HG03139 (cell line): ENCODE measurements at regions not wholly inside any gene's neighbourhood (a gene's known extent, or its start where the extent isn't known, plus 50 kb on each side); places are given as distances from the start of the nearest gene placed in this dataset.
"Not testable (repeated sequence)": the region's sequence is repeated elsewhere in the genome, so short reads cannot be mapped to it uniquely, and the experiment has no call there.

Source experiments
- ATAC-seq: cut with Tn5 transposase; IDR thresholded peaks from one replicate; pipeline ENCODE4 v1.9.1; 2021; ENCODE audit not compliant: unreplicated experiment

DNA sequence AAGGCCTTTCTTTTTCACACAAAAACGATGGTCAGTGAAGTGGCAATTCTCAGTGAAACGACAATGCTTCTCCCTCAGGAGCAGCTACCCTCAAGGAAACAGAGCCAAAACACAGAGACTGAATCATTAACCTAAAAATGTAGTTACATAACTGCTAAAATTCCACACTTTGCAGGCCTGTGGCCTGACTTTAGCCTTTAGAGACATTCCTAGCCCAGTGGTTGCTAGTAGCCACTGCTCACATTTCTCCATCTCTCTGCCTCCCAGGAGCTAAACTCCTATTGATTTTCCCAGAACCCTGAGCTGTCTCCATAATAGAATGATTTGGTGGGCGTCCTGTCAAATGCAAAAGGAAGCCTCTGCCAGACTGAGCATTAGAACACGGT, 630.1 kb upstream of the KCNMB2 start:
- no peak for ATAC-seq

DNA sequence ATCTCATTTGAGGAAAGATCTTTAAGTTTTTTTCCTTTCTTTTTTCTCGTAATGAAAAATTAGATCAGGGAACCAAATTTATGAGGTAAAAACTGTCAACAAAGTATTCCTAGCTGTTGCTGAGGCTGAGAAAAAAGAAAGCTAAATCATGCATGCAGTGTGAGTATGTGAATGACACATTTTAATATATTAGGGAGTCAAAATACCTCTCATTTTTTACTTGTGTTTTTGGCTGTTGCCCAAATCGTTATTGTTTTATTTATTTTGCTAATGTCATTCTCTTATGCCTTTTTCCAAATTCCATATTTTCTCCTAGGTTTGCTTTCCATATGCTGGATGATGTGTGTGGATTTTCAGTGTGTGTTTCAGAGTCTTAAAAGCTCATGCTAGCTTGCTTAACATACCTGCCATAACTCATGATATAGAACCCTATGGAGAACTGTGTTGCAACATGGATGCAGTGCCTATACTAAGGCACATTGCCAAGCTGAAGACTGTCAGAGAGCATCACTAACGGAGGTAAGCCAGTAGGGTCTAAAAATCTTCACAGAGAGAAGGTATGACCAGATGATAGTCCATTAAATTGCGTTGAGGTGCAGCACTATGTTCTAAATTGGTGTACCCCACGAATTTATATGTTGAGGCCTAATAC, 629.5 kb upstream of the KCNMB2 start:
- ATAC-seq: no peak

DNA sequence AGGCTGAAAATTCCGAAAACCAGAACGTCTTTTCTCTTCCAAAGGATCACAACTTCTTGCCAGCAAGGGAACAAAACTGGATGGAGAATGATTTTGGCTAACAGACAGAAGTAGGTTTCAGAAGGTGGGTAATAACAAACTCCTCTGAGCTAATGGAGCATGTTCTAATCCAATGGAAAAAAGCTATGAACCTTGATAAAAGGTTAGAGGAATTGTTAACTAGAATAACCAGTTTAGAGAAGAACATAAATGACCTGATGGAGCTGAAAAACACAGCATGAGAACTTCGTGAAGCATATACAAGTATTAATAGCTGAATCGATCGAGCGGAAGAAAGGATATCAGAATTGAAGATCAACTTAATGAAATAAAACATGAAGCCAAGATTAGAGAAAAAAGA, 626.7 kb upstream of the KCNMB2 start:
- not testable (repeated sequence) for ATAC-seq

DNA sequence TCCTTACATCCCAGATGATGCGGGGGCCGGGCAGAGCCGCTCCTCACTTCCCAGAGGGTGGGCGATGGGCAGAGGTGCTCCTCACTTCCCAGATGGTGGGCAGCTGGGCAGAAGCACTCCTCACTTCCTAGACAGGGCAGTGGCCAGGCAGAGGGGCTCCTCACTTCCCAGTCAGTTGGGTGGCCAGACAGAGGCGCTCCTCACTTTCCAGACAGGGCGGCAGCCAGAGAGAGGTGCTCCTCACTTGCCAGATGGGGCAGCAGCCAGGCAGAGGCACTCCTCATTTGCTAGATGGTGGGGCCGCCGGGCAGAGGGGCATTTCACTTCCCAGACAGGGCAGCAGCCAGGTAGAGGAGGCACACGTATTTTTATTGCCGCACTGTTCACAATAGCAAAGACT, 622.0 kb upstream of the KCNMB2 start:
- ATAC-seq: no peak

DNA sequence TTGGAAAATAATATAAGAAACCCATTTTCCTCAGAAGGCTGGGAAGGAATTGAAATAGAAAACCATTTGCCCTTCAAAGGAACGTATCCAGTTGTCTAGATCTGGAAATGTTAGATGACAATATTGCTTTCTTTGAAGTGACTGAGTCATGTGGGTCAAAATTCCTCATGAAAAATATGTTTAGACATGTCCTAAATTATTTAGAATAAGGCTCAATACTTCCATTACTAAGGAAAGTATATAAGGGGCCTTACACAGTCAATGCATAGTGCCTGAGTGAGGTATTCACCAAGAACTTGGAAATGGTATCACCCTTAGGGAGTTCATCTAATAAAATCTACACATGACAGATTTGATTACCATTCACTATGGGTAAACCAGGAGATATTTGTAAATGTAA, 619.8 kb upstream of the KCNMB2 start:
- ATAC-seq: no peak

DNA sequence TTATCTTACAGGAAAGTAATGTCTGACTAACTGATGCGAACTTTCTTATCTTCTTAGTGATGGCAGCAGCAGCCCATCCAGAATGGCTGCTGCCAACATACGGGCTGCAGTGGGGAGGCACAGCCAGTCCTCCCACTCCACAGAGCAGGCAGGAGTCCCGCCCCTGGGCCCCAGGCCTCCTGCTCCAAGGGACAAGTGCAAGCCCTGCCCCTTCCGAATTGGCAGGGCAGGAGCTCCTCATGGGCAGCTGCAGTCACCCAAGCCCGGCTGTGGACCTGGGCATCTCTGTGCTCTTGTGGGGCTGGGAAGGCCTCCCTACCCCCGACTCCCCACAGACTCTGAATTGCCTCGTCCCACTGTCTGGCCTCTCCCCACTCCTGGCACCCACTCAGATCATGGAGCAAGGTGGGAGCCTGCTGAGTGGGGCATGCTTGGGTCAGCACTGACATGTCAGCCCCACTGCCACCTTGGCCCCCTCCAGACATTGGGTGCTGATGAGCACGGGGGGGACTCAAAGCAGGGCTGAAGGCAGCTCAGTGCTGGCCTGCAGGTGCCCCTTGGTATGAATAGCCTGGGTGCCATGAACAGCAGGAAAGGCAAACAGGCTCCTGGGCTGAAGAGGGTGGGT, 618.9 kb upstream of the KCNMB2 start:
- ATAC-seq: no peak

DNA sequence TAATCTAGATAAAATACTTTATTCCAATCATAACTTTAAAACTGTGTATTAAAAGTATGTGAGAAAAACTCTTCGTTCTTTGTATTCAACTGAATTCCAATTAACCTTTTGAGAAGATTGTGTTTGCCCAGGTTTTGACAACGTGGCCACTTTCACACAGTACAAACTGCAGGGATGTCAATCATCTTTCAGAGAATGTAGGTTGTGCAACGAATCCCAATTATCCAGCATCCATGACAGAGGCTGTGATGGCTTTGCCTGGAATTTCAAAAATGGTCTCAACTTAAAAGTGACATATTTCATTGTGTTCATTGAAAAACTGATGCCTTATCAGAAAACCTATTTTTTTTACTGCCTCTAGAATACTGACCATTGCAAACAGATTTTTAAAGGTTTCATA, 615.1 kb upstream of the KCNMB2 start:
- no peak for ATAC-seq

DNA sequence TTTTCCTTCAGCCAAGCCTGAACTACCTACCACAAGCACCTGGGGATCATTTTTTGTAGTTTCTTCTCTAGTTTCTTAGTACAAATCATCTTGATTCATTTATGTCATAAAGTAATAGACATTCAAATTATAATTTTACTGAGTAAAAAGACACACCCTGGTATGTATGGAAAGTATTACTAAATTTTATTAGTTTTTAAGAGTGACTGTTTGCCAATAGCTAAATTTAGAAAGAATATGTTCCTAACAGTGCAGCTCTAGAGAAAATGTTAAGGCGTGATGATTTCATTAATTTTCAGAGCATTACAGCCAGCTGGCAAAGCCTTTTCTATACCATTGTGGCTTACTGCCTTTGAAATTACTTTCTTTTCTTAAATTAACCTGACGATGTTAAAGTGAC, 612.0 kb upstream of the KCNMB2 start:
- no peak for ATAC-seq

DNA sequence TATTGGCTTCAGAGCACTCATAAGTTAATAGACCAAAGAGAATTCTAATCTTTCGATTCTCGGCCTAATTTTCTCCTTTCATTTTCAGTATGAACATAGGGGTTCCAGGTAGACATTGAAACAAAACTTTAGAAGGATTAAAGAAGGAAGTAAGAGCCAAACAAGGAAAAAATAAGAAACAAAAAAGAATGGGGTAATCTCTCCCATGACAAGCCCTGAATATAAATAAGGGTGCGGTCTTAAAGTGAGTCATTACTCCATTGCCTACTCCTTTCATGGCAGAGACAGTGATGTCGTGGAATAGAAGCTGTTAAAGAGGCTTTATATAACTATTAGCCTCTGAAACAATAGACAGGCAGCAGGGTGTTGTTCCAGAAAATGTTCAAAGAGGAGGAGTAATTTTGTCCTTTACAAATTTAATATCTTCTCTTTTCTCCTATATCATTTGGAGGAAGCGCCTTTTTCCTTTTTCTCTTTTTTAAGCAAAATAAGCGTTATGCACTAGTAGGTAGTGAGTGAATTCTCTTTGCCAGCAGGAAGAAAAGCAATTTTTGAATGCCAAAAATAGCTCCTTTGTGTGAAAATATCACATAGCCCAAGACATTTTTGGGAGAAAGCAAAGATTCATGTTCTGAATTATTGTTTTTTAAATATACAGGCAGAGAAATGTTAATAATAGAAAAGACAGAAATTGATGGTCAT, 607.9 kb upstream of the KCNMB2 start:
- ATAC-seq: peak; percentile 47

DNA sequence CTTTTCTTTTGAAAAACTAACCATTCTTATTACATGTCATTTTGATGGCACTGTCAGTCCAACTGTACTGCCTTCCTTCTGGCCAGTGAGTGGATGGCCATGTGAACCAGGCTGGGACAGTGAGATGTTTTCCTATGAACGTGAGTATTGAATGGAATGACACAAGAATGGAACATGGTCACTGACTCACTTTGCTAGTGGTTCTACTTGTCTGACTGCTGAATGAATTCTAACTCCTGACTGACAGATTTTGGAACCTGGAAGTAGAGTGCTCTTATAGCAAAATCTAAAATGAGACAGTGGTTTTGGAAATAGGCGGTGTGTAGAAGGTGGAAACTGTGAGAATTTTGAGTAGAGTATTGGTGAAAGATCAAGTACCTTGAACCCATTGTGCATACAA, 606.9 kb upstream of the KCNMB2 start:
- ATAC-seq: no peak

DNA sequence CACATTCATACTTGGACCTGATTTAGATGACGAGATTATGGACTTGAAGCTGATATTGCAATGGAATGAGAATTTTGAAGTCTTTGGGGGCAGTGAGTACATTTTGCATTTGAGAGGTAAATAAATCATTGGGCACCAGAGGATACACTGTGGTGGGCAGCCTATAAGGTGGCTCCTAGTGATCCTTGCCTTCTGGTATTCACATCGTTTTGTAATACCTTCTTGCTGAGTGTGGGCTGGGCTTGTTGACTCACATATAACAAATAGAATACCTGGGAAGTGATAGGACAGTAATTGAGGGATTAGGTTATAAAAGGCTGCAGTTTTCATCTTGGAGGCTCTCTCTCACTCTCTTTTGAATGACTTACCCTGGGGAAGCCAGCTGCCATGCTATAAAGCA, 605.5 kb upstream of the KCNMB2 start:
- ATAC-seq: no peak

DNA sequence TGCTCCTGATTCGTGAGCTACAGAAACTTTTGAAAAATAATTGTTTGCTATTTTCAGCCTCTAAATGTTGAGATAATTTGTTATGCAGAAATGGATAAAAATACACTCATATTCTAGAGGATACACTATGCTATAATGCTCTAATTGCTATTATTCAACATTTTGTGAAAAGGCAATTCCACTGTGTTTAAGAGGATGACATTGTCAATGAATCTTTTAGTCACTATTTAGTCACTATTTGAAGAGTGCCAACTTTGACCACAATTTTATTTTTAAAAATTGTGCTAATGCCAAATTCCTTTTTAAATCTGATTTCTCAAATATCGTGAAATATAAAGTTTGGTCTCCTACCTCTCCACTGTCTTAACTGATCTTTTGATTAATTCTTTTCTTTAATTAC, 604.9 kb upstream of the KCNMB2 start:
- no peak for ATAC-seq

DNA sequence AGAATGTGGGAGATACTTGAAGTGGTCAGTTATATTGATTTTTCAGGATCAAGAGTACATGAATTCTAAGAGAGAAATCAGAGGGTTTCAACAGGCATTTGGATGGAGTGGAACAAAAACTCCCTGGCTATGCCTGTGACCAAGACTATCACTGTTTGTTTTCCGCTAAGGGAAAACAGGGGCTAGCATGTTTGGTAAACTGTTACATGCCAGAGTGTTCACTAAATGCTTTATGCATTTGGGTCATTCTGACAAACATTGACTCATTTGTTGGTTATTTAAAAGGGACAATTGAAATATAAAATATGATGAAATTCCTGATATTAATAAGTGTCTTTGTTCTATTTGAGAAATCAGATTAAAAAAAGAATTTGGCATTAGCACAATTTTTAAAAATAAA, 603.9 kb upstream of the KCNMB2 start:
- ATAC-seq: no peak

DNA sequence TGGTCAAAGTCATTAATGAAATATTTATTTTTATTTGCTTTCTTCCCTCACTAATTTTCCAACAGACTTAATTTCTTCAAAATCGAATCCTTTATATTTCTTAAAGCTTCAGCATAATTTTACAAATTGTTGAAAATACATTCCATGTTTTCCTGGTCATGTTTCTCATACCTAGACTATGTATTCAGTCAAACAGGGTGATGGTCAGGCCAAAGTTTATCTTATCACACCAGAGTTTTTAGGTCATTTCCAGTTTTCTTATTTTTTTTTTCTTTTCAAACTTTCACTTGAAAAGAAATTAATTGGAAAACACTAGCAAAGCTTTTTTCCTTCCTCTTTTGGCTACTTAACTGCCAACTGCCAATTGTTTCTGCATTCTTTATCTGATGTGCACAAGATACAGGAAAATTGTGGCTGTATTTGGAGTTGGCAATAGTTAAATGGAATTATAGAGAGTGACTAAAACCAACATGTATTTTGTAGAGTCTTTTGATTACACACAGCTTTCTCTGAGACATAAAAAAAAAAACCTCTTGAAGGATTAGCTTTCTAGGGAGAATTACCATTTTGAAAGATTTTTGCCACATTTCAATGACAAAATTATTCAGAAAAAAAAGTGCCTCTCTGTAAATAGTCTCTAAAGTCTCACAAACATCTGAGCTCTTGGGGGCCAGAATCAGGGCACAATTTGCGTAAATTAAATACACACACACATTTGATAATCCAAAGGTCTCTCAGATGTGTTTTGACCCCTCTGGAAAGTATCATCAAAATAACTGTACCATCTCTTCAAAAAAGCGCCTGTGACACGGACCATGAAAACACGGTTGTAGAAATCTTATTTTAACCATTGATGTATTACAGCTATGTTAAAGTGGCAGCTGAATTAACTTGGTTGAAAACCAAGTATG, 603.2 kb upstream of the KCNMB2 start:
- no peak for ATAC-seq

DNA sequence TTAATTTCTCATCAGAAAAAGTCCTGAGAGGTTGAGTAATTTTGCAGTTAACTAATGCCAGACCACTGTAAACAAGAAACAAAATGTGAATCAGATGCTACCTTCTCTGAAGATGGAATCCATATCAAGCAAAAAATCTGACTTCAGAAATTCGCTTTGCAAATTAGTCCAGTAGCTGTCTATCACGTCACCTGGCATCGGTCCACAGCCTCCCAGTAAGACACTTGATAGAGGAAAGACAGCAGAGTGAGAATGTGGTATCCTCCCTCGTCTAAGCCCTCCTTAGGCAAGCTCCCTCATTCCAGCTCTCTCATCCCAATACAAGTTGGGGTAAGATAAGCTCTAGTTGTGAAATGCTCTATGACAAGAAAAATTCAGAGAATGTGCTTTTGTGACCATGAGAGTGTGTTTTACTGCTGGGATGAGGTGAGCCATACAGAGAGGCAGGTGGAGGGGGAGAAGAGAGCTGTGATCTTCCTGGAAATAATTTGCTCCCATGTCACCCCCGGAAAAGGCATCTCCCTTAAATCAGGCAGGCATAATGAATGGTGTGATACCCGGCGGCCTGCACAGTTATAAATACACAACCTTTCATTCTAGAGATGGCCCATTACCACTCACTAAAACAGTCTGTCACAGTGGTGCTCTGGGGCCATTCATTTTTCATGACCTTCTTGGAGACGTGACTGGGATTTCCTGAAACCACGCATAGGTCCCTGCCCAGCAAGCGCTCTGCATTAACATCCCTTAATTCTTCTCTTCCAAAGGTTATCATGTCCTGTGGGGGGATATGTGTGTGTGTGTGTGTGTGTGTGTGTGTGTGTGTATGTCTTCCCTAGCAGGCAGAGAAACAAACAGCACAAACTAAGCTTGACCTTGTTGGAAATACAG, 602.0 kb upstream of the KCNMB2 start:
- ATAC-seq: no peak

DNA sequence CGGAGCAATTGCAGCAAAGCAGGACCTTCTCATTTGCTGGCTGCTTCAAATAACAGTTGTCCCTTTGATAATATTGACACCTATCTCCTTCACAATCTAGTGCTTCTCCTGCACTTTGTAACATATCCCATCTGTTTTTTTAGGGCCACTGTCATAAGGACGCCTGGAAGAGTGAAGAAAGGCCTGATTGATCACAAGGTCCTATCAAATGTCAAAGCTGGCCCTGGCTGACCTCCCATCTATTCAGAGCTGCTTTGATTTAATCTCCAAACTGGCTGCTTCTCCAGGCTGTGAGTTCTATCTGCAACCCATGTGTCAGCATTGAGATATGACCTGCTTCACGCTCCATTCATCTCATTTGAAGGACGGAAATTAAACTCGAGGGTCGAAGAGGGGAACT, 601.2 kb upstream of the KCNMB2 start:
- no peak for ATAC-seq

DNA sequence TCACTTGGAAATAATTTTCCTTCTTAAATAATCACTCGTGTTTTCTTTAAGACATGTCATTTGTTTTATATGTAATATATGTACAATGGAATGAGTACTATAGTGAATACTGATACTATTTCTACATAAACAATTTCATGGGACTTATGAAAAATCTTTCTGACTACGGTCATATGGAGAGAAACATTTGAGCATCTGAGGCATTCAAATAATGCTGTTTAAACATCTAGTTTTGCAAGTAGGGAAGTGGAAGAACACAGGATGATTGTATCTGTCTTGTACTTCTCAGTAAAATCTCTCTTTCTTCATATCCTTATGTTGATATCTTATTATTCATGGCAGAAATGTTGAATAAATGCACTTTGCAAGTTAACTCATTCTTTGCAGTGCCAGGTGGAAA, 599.5 kb upstream of the KCNMB2 start:
- ATAC-seq: no peak

DNA sequence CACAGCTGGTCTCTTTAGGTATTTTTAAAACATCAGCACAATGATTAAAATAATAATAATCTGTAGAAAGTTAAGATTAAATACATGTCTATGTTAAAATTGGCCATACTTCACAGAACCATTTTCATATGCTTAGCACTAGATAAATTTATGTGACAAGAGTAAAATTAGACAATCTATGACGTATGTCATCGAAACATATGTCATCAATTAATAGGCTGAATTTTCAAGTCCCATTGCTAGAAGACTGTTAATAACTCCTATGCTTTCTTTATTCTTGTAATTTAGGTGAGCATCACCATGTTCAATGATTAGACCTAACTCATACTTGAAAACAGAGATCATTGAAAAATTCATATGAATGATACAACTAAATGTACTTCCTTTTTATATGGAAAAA, 593.3 kb upstream of the KCNMB2 start:
- ATAC-seq: no peak

DNA sequence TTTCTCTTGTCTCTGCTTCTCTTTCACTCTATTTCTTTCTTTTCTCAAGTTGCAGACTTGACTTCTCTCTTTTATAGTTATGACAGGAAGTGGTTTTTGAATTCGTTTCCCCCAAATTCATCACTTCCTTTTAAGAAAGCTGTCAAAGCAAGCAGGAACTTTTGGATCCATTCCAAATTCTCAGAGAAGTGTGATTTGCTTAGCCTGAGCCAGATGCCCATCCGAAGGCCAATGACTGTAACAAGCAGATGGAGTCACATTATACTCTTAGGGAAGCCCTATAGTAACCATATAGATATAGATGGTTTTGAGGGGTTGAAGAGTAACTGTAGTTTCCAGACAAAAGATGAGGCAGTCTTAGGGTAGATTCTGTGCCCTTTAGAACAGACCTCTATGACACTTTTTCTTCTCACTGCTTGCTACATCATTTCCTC, 592.0 kb upstream of the KCNMB2 start:
- ATAC-seq: no peak

DNA sequence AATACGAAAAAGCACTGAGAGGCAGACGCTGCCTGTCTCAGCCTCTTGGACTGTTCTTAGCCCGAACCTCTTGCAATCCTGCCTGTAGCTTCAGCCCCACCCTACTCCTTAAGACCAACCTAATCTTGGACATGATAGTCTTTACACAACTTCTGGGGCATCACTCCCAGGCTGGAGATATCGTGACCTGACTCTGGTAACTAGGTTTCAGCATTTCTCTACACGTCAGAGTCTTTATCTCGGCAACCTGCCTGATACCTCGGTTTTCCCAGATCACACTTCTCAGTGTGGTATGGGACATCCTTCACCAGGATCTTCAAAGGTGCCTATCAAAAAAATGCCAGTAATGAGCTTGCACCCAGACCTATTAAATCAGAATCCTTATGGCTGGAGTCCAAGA, 590.2 kb upstream of the KCNMB2 start:
- no peak for ATAC-seq

DNA sequence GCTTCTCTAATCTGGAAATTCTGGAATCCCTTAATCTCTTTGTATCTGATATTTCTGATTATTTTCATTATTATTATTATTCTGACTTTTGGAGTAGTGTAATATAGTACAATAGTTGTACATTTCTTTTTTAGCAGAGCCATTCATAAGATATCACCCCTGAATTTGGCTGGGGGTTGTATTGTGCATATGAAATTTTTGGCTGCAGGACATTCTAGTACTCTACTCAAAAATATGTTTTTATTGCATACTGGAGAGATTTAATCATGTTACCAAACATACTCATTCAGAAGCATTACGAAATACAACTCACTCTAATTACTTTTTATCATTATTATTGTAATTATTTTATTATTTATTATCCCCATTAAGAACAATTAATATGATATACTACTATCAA, 589.7 kb upstream of the KCNMB2 start:
- ATAC-seq: no peak
